ENCODE measurements at regions not wholly inside any gene's neighbourhood (a gene's known extent, or its start where the extent isn't known, plus 50 kb on each side); places are given as distances from the start of the nearest gene placed in this dataset.

- no peak overlapping the region for H3K4me3 ChIP-seq
- intact Hi-C loops (cut with DNase I; ENCODE audit: low total_unique reads) (no loop called here), in situ Hi-C loops (cut with MboI; ENCODE audit: low sequenced_read_pairs in 4 of 4) (no loop called here)
- no peaks in the 10 kb centered on the region for H3K9me3 ChIP-seq
- H3K27ac ChIP-seq: no peak overlapping the region
- no peak for DNase-seq
- H3K36me3 ChIP-seq: no peaks in the 10 kb centered on the region
- TF ChIP-seq, protein P1, sequence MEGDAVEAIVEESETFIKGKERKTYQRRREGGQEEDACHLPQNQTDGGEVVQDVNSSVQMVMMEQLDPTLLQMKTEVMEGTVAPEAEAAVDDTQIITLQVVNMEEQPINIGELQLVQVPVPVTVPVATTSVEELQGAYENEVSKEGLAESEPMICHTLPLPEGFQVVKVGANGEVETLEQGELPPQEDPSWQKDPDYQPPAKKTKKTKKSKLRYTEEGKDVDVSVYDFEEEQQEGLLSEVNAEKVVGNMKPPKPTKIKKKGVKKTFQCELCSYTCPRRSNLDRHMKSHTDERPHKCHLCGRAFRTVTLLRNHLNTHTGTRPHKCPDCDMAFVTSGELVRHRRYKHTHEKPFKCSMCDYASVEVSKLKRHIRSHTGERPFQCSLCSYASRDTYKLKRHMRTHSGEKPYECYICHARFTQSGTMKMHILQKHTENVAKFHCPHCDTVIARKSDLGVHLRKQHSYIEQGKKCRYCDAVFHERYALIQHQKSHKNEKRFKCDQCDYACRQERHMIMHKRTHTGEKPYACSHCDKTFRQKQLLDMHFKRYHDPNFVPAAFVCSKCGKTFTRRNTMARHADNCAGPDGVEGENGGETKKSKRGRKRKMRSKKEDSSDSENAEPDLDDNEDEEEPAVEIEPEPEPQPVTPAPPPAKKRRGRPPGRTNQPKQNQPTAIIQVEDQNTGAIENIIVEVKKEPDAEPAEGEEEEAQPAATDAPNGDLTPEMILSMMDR (IDR thresholded peaks at IDR 0.05 in 4 of 5, conservative IDR thresholded peaks at IDR 0.05 in 1 of 5): no peak
- TF ChIP-seq POLR2A (IDR thresholded peaks at IDR 0.05): no peak
- ATAC-seq: no peak
- H3K27me3 ChIP-seq: no peaks in the 10 kb centered on the region
- H3K4me1 ChIP-seq: no peaks in the 10 kb centered on the region
Observed at GRCh38 chr13:22937241-22937640, 243.5 kb upstream of the SGCG start.

DNA sequence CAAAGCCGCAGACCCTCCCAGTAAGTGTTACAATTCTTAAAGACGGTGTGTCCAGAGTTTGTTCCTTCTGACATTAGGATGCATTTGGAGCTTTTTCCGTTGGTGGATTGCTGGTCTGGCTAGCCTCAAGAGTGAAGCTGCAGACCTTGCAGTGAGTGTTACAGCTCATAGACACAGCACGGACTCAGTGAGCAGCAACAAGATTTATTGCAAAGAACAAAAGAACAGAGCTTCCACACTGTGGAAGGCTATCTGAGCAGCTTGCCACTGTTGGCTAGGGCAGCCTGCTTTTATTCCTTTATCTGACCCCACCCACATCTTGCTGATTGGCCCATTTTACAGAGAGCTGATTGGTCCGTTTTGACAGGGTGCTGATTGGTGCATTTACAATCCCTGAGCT is 242.8 kb upstream of the SGCG start:
- TF ChIP-seq, protein P1 (IDR thresholded peaks at IDR 0.05 in 4 of 5, conservative IDR thresholded peaks at IDR 0.05 in 1 of 5): no peak
- no peak for TF ChIP-seq POLR2A (IDR thresholded peaks at IDR 0.05)
- no peak overlapping the region for H3K4me3 ChIP-seq
- no peak for ATAC-seq
- H3K27me3 ChIP-seq: no peaks in the 10 kb centered on the region
- in situ Hi-C loops (cut with MboI; ENCODE audit: low sequenced_read_pairs in 4 of 4): no loop called here
- intact Hi-C loops (cut with DNase I; ENCODE audit: low total_unique reads): no loop called here
- H3K27ac ChIP-seq: no peak overlapping the region
- no peak for DNase-seq
- H3K36me3 ChIP-seq: no peaks in the 10 kb centered on the region
- no peaks in the 10 kb centered on the region for H3K4me1 ChIP-seq
- no peaks in the 10 kb centered on the region for H3K9me3 ChIP-seq

- Histone ChIP-seq H3K9me3 (no peaks in the 10 kb centered on the region), H3K27ac (no peak overlapping the region), H3K4me3 (no peak overlapping the region), H3K4me1 (no peaks in the 10 kb centered on the region), H3K27me3 (no peaks in the 10 kb centered on the region), H3K36me3 (no peaks in the 10 kb centered on the region)
- TF ChIP-seq, protein P1 (IDR thresholded peaks at IDR 0.05 in 4 of 5, conservative IDR thresholded peaks at IDR 0.05 in 1 of 5): no peak
- TF ChIP-seq POLR2A (IDR thresholded peaks at IDR 0.05): no peak
- intact Hi-C loops (cut with DNase I; ENCODE audit: low total_unique reads): no loop called here
- in situ Hi-C loops (cut with MboI; ENCODE audit: low sequenced_read_pairs in 4 of 4): no loop called here
- DNase-seq (no peak), ATAC-seq (no peak)
Observed at GRCh38 chr13:22938576-22938975, 242.2 kb upstream of the SGCG start.

DNA sequence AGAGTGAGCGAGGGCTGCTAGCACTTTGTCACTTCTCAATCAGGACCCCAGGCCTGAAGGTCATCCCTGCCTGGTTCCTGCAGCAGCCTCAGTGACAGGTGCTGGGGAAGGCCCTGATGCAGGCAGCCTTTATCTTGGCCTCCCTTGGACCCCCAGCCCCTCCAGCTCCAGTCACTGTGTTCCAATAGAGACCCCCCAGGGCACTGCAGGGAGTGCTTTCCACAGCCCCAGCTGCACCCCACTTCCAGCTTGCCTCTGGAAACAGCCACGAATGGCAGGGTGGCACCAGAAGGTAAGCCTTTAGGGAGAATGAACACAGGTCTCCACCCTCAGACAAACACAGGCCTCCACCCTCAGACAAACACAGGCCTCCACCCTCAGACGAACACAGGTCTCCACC is 241.6 kb upstream of the SGCG start:
- in situ Hi-C loops (cut with MboI; ENCODE audit: low sequenced_read_pairs in 4 of 4) (no loop called here), intact Hi-C loops (cut with DNase I; ENCODE audit: low total_unique reads) (no loop called here)
- Histone ChIP-seq H3K4me3 (no peak overlapping the region), H3K27me3 (no peaks in the 10 kb centered on the region), H3K27ac (no peak overlapping the region), H3K4me1 (no peaks in the 10 kb centered on the region), H3K36me3 (no peaks in the 10 kb centered on the region), H3K9me3 (no peaks in the 10 kb centered on the region)
- DNase-seq (no peak), ATAC-seq (no peak)
- TF ChIP-seq, protein P1 (IDR thresholded peaks at IDR 0.05 in 4 of 5, conservative IDR thresholded peaks at IDR 0.05 in 1 of 5): no peak
- no peak for TF ChIP-seq POLR2A (IDR thresholded peaks at IDR 0.05)

DNA sequence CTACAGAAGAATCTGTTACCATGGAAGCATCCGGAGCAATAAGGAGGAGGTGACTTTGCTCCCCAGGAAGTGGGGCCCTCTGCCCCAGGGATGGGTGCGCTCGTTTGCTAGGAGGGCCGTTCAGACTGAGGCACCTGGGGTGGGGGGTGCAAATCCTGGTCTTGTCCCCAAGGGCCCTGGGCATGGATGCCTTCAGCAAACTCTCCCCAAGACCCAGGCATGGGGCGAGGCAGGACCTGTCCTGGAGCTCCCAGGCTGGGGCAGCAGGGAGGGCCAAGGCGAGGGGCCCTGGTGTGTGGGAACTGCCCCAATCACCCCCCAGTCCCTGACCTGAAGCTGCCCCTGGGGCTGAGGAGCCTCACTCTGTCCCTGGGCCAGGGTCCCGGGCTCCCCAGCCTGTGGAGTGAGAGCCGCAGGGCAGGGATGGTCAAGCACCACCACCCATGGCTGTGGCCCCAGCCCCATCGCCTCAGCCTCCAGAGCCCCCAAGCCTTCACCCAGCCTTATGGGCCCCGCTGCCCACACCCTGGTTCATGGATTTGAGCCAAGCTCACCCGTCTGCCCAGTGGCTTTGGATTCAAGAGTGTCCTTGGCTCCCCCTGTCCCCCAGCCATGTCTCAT is 240.6 kb upstream of the SGCG start:
- ATAC-seq (no peak), DNase-seq (no peak)
- Histone ChIP-seq H3K27ac (no peak overlapping the region), H3K4me3 (no peak overlapping the region), H3K36me3 (no peaks in the 10 kb centered on the region), H3K9me3 (no peaks in the 10 kb centered on the region), H3K27me3 (no peaks in the 10 kb centered on the region), H3K4me1 (no peaks in the 10 kb centered on the region)
- intact Hi-C loops (cut with DNase I; ENCODE audit: low total_unique reads): no loop called here
- in situ Hi-C loops (cut with MboI; ENCODE audit: low sequenced_read_pairs in 4 of 4): no loop called here
- no peak for TF ChIP-seq POLR2A (IDR thresholded peaks at IDR 0.05)
- TF ChIP-seq, protein P1 (IDR thresholded peaks at IDR 0.05 in 4 of 5, conservative IDR thresholded peaks at IDR 0.05 in 1 of 5): no peak

Measured in gastrocnemius medialis (tissue), 4 donors.